Karpas-422 (cell line): ENCODE measurements at regions not wholly inside any gene's neighbourhood (a gene's known extent, or its start where the extent isn't known, plus 50 kb on each side); places are given as distances from the start of the nearest gene placed in this dataset.

ENCODE experiments used
- DNase-seq: peaks from one replicate; pipeline ENCODE4 v3.0.0-alpha.2; 2015
- H2AFZ ChIP-seq: fragments of 200-600 bp; sonication (generic); 2 replicates; pipeline ENCODE4 v1.6.1; 2014; ENCODE audit warnings: antibody characterized with exemption, low read length, mixed read lengths
- H3K27ac ChIP-seq: fragments of 200-600 bp; sonication (generic); 2 replicates; pipeline ENCODE4 v1.5.1; 2014; ENCODE audit warnings: mild to moderate bottlenecking, low read length, moderate library complexity
- H3K27me3 ChIP-seq: fragments of 200-600 bp; sonication (generic); 2 replicates; pipeline ENCODE4 v1.6.1; 2014; ENCODE audit warnings: low read length, mixed read lengths
- H3K36me3 ChIP-seq: fragments of 200-600 bp; sonication (generic); 2 replicates; pipeline ENCODE4 v1.6.1; 2014; ENCODE audit warnings: low read length, mixed read lengths; ENCODE audit not compliant: insufficient read depth
- H3K4me1 ChIP-seq: fragments of 200-600 bp; sonication (generic); 2 replicates; pipeline ENCODE4 v1.6.1; 2014; ENCODE audit warnings: mild to moderate bottlenecking, low read length, mixed read lengths
- H3K4me2 ChIP-seq: fragments of 200-600 bp; sonication (generic); 2 replicates; pipeline ENCODE4 v1.6.1; 2014; ENCODE audit warnings: low read length, low read depth, mild to moderate bottlenecking; ENCODE audit not compliant: poor library complexity, severe bottlenecking
- H3K4me3 ChIP-seq: fragments of 200-600 bp; sonication (generic); 2 replicates; pipeline ENCODE4 v1.5.1; 2014; ENCODE audit warnings: mild to moderate bottlenecking, antibody characterized with exemption, low read length, mixed read lengths
- H3K79me2 ChIP-seq: fragments of 200-600 bp; sonication (generic); 2 replicates; pipeline ENCODE4 v1.6.1; 2014; ENCODE audit warnings: mild to moderate bottlenecking, low read length, mixed read lengths
- H3K9ac ChIP-seq: fragments of 200-600 bp; sonication (generic); 2 replicates; pipeline ENCODE4 v1.6.0; 2014; ENCODE audit warnings: low read length
- H3K9me2 ChIP-seq: fragments of 200-600 bp; sonication (generic), shearing (Covaris generic); replicated peaks from 2 replicates; pipeline ENCODE4 v1.6.0; 2014; ENCODE audit warnings: mild to moderate bottlenecking, low read length, moderate library complexity; ENCODE audit not compliant: insufficient read depth
- H3K9me3 ChIP-seq: fragments of 300-700, 200-600 bp; sonication (generic); 2 replicates; pipeline ENCODE4 v1.6.1; 2014; ENCODE audit warnings: low read length, mixed read lengths
- H4K20me1 ChIP-seq: fragments of 200-600 bp; sonication (generic); 2 replicates; pipeline ENCODE4 v1.6.1; 2014; ENCODE audit warnings: mild to moderate bottlenecking, antibody characterized with exemption, low read length, low read depth; ENCODE audit not compliant: insufficient read depth

- no peaks in the 10 kb centered on the region for H3K27me3 ChIP-seq
- H3K9ac ChIP-seq: no peak overlapping the region
- H3K36me3 ChIP-seq: no peaks in the 10 kb centered on the region
- no peak overlapping the region for H3K4me2 ChIP-seq
- no peak overlapping the region for H3K4me3 ChIP-seq
- no peaks in the 10 kb centered on the region; the same call in 1 of the 2 replicates for H4K20me1 ChIP-seq
- no peaks in the 10 kb centered on the region for H3K9me2 ChIP-seq
- no peak overlapping the region for H3K27ac ChIP-seq
- H3K9me3 ChIP-seq: no peaks in the 10 kb centered on the region
- no peaks in the 10 kb centered on the region for H3K79me2 ChIP-seq
- DNase-seq: no peak
- peaks cover 24% of the 10 kb centered on the region for H3K4me1 ChIP-seq
- no peak overlapping the region for H2AFZ ChIP-seq
These were observed 132.4 kb upstream of the ITGA6 start for GRCh38 chr2:172294983-172295382.

- Histone ChIP-seq H3K9ac (no peak overlapping the region), H4K20me1 (no peaks in the 10 kb centered on the region; the same call in 1 of the 2 replicates), H3K36me3 (no peaks in the 10 kb centered on the region), H3K4me3 (no peak overlapping the region), H2AFZ (no peak overlapping the region), H3K79me2 (no peaks in the 10 kb centered on the region), H3K4me1 (peaks cover 24% of the 10 kb centered on the region), H3K9me2 (no peaks in the 10 kb centered on the region), H3K27ac (no peak overlapping the region), H3K4me2 (no peak overlapping the region), H3K9me3 (no peaks in the 10 kb centered on the region), H3K27me3 (no peaks in the 10 kb centered on the region)
- DNase-seq: no peak
These were observed 131.7 kb upstream of the ITGA6 start for GRCh38 chr2:172295677-172296076.

GRCh38 chr2:172296267-172297046, 130.9 kb upstream of the ITGA6 start:
- Histone ChIP-seq H3K4me3 (no peak overlapping the region), H3K9me3 (no peaks in the 10 kb centered on the region), H3K4me1 (peaks cover 24% of the 10 kb centered on the region), H3K4me2 (no peak overlapping the region), H2AFZ (no peak overlapping the region), H4K20me1 (no peaks in the 10 kb centered on the region; the same call in 1 of the 2 replicates), H3K36me3 (no peaks in the 10 kb centered on the region), H3K9ac (no peak overlapping the region), H3K27me3 (no peaks in the 10 kb centered on the region), H3K9me2 (no peaks in the 10 kb centered on the region), H3K27ac (no peak overlapping the region), H3K79me2 (no peaks in the 10 kb centered on the region)
- no peak for DNase-seq

GRCh38 chr2:172297531-172297930, 129.9 kb upstream of the ITGA6 start:
- H3K27ac ChIP-seq: no peak overlapping the region
- no peaks in the 10 kb centered on the region for H3K9me2 ChIP-seq
- H2AFZ ChIP-seq: no peak overlapping the region
- H3K4me2 ChIP-seq: peak overlapping the region; percentile 21
- no peak overlapping the region for H3K4me3 ChIP-seq
- peaks cover 24% of the 10 kb centered on the region for H3K4me1 ChIP-seq
- H4K20me1 ChIP-seq: no peaks in the 10 kb centered on the region; the same call in 1 of the 2 replicates
- no peaks in the 10 kb centered on the region for H3K79me2 ChIP-seq
- no peaks in the 10 kb centered on the region for H3K9me3 ChIP-seq
- no peak overlapping the region for H3K9ac ChIP-seq
- no peak for DNase-seq
- H3K36me3 ChIP-seq: no peaks in the 10 kb centered on the region
- H3K27me3 ChIP-seq: no peaks in the 10 kb centered on the region

- H2AFZ ChIP-seq: no peak overlapping the region
- no peak overlapping the region for H3K4me3 ChIP-seq
- H3K27ac ChIP-seq: no peak overlapping the region
- H3K27me3 ChIP-seq: no peaks in the 10 kb centered on the region
- no peak overlapping the region for H3K9ac ChIP-seq
- H3K9me2 ChIP-seq: no peaks in the 10 kb centered on the region
- H3K36me3 ChIP-seq: no peaks in the 10 kb centered on the region
- DNase-seq: no peak
- H3K4me2 ChIP-seq: peak overlapping the region; percentile 21
- no peaks in the 10 kb centered on the region for H3K79me2 ChIP-seq
- H3K4me1 ChIP-seq: peaks cover 24% of the 10 kb centered on the region
- H3K9me3 ChIP-seq: no peaks in the 10 kb centered on the region
- H4K20me1 ChIP-seq: no peaks in the 10 kb centered on the region; the same call in 1 of the 2 replicates
These were observed 129.4 kb upstream of the ITGA6 start for GRCh38 chr2:172297950-172298349.

GRCh38 chr2:172299741-172300140, 127.6 kb upstream of the ITGA6 start:
- H3K4me3 ChIP-seq: no peak overlapping the region
- no peaks in the 10 kb centered on the region for H3K27me3 ChIP-seq
- H4K20me1 ChIP-seq: no peaks in the 10 kb centered on the region; the same call in 1 of the 2 replicates
- H3K36me3 ChIP-seq: no peaks in the 10 kb centered on the region
- no peak overlapping the region for H3K27ac ChIP-seq
- H3K4me2 ChIP-seq: no peak overlapping the region
- no peak for DNase-seq
- H3K79me2 ChIP-seq: no peaks in the 10 kb centered on the region
- H3K9me3 ChIP-seq: no peaks in the 10 kb centered on the region
- no peak overlapping the region for H3K9ac ChIP-seq
- peaks cover 24% of the 10 kb centered on the region for H3K4me1 ChIP-seq
- H2AFZ ChIP-seq: no peak overlapping the region
- no peaks in the 10 kb centered on the region for H3K9me2 ChIP-seq

GRCh38 chr2:172300851-172301250, 126.5 kb upstream of the ITGA6 start:
- Histone ChIP-seq H2AFZ (no peak overlapping the region), H3K4me1 (peaks cover 24% of the 10 kb centered on the region), H3K4me2 (no peak overlapping the region), H3K4me3 (no peak overlapping the region), H4K20me1 (no peaks in the 10 kb centered on the region; the same call in 1 of the 2 replicates), H3K9me2 (no peaks in the 10 kb centered on the region), H3K36me3 (no peaks in the 10 kb centered on the region), H3K27me3 (no peaks in the 10 kb centered on the region), H3K27ac (no peak overlapping the region), H3K9ac (no peak overlapping the region), H3K9me3 (no peaks in the 10 kb centered on the region), H3K79me2 (no peaks in the 10 kb centered on the region)
- no peak for DNase-seq

- no peak for DNase-seq
- H3K4me1 ChIP-seq: no peaks in the 10 kb centered on the region
- H3K4me2 ChIP-seq: no peak overlapping the region
These were observed 122.3 kb upstream of the ITGA6 start for GRCh38 chr2:172305066-172305465.

More at GRCh38 chr2:172305066-172305465, 122.3 kb upstream of the ITGA6 start:
- no peaks in the 10 kb centered on the region for H3K36me3 ChIP-seq
- H3K4me3 ChIP-seq: no peak overlapping the region
- H2AFZ ChIP-seq: no peak overlapping the region
- no peaks in the 10 kb centered on the region for H3K27me3 ChIP-seq
- no peaks in the 10 kb centered on the region for H3K79me2 ChIP-seq
- no peak overlapping the region for H3K9ac ChIP-seq
- H4K20me1 ChIP-seq: no peaks in the 10 kb centered on the region
- H3K27ac ChIP-seq: no peak overlapping the region
- H3K9me2 ChIP-seq: no peaks in the 10 kb centered on the region
- H3K9me3 ChIP-seq: no peaks in the 10 kb centered on the region
